Keratinocyte (primary cell): ENCODE measurements at regions not wholly inside any gene's neighbourhood (a gene's known extent, or its start where the extent isn't known, plus 50 kb on each side); places are given as distances from the start of the nearest gene placed in this dataset.

Experiments
- EZH2 ChIP-seq: IDR thresholded peaks from one replicate; pipeline ENCODE4 v1.6.1; 2012; ENCODE audit warnings: inconsistent platforms, mild to moderate bottlenecking, low read length, moderate library complexity
- TF ChIP-seq, protein P1 (sequence below), 3 experiments: IDR thresholded peaks in 1 of 3; conservative IDR thresholded peaks in 1 of 3; optimal IDR thresholded peaks in 1 of 3; 2 replicates in 2 of 3; 3 replicates in 1 of 3; pipeline versions ENCODE3 to v1.5.1; 2011; ENCODE audit warnings: low read length in 3 of 3, mild to moderate bottlenecking in 3 of 3, moderate library complexity in 2 of 3, control low read depth in 1 of 3, inconsistent platforms in 1 of 3; ENCODE audit not compliant: insufficient read depth in 2 of 3; ENCODE audit errors: extremely low read depth in 1 of 3

DNA sequence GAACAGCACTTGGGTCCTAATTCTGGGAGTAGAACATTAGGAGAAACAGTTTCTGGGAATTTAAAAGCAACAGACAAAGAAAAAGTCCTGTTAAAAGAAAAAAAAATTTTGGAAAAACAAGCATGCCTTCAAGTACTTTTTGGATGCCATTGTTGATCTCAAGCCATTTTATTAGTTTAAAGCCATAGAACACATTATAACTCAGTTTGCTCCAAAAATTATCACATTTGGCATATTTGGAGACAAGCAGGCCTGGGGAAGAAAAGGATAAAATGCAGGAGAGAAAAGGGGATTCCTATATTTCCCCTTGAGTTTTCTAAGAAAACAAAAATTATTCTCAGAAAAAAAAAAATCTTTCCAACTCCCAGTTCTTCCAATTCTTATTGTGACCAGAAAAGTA lies 146.8 kb downstream of the TENT5C start:
- no peak for TF ChIP-seq EZH2
- TF ChIP-seq, protein P1, sequence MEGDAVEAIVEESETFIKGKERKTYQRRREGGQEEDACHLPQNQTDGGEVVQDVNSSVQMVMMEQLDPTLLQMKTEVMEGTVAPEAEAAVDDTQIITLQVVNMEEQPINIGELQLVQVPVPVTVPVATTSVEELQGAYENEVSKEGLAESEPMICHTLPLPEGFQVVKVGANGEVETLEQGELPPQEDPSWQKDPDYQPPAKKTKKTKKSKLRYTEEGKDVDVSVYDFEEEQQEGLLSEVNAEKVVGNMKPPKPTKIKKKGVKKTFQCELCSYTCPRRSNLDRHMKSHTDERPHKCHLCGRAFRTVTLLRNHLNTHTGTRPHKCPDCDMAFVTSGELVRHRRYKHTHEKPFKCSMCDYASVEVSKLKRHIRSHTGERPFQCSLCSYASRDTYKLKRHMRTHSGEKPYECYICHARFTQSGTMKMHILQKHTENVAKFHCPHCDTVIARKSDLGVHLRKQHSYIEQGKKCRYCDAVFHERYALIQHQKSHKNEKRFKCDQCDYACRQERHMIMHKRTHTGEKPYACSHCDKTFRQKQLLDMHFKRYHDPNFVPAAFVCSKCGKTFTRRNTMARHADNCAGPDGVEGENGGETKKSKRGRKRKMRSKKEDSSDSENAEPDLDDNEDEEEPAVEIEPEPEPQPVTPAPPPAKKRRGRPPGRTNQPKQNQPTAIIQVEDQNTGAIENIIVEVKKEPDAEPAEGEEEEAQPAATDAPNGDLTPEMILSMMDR (optimal IDR thresholded peaks at IDR 0.05 in 1 of 3, IDR thresholded peaks at IDR 0.05 in 1 of 3, conservative IDR thresholded peaks at IDR 0.05 in 1 of 3; ENCODE audit: extremely low read depth in 1 of 3, insufficient read depth in 2 of 3, low read length in 3 of 3): no peak
